ENCODE measurements at regions not wholly inside any gene's neighbourhood (a gene's known extent, or its start where the extent isn't known, plus 50 kb on each side); places are given as distances from the start of the nearest gene placed in this dataset.
"Not testable (repeated sequence)": the region's sequence is repeated elsewhere in the genome, so short reads cannot be mapped to it uniquely, and the experiment has no call there.

DNA sequence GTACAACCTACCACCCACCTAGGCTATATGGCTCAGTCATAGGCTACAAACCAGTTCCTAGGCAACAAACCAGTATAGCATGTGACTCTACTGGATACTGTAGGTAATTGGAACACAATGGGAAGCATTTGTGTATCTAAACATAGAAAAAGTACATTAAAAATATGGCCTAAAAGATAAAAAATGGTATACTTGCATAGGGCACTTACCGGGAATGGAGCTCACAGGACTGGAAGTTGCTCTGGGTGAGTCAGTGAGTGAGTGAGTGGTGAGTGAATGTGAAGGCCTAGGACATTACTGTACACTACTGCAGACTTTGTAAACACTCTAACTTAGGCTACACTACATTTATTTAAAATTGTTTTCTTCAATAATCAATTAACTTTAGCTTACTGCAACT is 139.2 kb upstream of the RBPJ start:
- no peak for DNase-seq

DNA sequence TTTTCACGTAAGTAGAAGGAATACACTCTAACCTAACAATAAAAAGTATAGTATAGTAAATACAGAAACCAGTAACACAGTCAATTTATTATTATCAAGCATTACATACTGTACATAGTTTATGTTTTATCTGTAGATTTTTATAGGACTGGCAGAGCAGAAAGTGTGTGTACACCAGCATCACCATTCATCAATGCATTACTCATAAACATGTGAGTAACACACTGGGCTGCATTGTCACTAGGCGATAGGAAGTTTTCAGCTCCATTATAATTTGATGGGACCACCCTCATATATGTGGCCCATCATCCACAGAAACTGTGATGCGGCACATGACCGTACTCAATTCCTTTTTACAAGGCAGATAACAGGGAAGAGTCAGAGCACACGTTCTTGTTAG is 137.8 kb upstream of the RBPJ start:
- no peak for DNase-seq

DNA sequence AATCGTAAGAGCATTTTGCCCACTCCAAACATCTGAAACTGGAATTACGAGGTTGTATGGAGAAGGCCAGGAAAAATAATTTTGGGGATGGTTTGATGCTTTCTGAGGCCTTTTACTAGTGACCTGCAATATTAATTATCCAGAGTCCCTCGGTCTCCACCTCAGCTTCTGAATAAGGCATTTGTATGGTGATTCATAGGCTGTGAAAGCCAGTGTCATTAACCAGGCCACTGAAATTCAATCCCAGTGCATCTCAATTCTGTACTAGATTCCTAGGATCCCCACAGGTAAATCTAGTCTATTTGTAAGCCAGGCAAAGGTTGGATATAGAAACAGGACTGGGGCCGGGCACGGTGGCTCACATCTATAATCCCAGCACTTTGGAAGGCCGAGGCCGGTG is 135.4 kb upstream of the RBPJ start:
- no peak for DNase-seq

DNA sequence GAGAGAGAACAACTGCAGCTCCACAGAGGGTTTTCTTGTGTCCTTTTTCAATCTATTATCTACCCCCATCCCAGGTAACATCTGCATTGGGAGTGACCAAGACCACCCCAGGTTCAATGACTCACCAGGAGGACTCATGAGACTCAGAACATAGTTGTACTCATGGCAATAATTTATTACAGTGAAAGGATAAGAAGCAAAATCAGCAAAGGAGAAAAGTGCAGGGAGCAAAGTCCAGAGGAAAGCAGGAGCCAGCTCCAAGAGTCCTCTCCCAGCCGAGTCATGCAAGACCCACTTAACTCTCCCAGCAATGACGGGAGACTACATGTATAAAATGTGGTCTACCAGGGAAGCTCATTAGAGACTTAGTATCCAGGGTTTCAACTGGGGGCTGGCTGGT is 129.5 kb upstream of the RBPJ start:
- no peak for DNase-seq

DNA sequence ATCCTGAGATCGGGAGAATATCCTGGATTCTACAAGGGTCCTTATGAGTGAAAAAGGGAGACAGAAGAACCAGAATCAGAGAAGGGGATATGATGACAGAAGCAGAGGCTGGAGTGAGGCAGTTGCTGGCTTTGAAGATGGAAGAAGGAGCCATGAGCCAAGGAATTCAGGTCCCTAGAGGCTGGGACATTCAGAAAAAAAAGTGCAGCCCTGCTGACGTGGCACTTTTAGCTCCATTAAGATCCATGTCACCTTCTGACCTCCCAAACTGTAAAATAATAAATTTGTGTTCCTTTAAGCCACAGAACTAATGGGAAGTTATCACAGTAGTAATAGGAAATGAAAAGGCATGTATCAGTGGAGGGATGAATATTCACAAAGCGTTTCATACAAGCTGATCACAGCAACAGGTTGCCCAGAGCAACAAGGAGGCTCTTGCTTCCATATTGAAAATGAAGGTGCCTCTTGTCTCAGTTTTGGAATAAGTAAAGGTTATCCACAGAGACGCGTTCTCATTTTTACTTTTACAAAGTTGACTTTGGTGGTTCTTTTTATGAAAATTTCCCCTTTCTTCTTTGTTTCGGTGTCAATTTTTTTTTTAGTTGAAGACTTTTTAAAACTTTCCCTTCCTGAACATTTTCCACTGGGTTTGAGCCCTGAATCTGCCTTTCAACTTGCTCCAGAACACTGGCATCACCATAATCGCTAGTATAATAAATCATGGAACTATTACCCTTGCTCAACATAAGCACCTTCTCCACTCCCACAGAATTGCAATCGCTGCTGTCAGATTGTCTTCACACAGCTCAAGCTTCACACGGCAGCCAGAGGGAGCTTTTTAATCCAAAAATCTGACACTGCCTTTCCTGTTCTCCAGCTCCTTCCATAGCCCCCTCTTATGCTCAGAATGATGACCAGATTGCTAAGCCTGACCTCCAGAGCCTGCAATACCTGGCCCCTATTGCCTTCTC is 127.6 kb upstream of the RBPJ start:
- no peak for DNase-seq

DNA sequence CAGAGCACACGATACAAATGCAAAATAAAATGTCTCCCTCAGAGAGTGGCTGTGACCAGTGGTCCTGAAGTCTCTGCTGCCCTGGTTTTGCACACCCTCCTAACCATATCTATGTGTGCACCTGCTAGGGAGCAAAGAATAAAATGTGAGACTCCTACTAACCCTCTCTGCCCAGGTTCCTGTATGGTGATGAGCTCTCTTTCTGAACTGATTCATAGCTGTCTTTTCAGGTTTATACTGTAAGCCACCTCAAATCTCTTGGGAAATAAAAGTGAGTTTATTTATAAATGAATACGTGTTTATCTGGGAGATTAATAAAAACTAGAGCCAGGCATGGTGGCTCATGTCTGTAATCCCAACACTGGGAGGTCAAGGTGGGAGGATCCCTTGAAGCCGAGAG is 126.0 kb upstream of the RBPJ start:
- DNase-seq: no peak

DNA sequence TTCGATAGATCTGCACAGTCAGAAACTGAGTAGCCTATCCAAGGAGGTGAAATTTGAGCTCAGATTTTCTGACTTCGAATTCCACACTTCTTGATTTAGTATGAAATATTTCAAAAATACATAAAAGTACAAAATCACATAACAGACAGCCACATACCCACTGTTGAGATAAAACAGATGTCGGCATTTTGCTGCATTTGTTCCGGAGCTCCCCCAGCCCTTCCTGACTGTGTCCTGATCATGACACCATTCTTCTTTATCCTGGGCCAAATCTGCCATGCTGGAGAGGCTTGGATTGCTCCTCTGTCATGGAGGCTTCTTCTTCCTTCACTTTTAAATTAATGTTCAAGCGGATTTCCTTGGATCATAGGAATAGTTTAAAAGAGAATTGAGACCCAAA is 124.2 kb upstream of the RBPJ start:
- no peak for DNase-seq

DNA sequence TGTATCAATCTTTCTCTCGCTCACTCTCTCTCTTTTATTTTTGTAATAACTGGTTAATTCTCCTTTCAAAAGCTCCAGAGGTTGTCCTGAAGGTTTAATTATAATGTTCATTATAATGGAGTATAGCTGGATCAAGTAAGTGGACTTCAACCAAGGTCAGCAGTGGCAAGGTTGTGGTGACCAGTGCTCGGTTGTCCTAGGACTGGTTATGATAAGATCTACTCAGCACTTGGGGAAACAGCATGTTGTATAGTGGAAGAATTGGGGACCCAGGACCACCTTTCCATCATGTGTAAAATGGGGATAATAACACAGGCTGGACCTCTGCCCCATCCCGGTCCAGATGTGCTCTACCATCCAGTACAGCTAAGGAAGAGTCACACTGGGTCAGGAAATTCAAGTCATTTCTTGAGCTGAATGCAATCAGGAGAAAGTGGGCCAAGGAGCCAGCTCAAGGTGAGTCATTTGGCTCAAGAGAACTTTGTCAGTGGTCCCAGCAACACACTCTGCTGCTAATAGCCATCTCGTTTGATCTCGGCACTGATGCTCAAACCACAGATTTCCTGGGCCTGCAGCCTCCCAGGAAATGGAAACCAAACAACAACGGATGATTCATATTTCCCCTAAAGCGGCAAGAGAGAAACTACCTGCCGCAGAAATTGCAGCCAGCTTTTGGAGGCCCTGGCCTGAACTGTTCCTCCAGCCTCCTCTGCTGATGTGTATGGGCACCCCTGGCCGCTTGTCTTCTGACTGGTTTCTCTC is 123.6 kb upstream of the RBPJ start:
- no peak for DNase-seq

DNA sequence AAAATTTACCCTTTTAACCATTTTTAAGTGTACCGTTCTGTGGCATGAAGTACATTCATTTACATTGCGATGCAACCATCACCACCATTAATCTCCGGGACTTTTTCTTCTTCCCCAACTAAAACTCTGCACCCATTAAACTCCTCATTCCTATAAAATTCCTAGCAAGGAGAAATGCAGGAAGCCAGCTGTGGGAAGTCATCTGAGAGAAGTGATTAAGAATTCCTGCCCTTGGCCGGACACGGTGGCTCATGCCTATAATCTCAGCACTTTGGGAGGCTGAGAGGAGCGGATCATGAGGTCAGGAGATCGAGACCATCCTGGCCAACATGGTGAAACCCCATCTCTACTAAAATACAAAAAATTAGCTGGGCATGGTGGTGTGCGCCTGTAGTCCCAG is 121.9 kb upstream of the RBPJ start:
- DNase-seq: not testable (repeated sequence)

DNA sequence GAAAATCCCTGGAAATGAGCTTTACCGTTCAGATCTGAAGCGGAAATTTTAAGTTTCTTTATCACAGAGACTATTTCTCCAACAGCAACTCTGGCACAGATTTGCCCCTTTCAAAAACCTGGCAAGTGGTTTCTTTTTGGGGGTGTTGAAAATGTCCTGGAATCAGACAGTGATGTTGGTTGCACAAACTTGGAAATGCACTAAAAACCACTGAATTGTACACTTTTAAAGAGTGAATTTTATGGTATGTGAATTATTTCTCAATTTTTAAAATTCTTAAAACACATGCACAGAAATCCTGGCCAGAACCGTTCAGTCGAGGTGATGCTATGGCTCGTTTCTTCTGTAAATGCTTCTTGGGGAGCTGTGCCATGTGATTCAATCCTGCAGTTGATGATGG is 121.2 kb upstream of the RBPJ start:
- no peak for DNase-seq

DNA sequence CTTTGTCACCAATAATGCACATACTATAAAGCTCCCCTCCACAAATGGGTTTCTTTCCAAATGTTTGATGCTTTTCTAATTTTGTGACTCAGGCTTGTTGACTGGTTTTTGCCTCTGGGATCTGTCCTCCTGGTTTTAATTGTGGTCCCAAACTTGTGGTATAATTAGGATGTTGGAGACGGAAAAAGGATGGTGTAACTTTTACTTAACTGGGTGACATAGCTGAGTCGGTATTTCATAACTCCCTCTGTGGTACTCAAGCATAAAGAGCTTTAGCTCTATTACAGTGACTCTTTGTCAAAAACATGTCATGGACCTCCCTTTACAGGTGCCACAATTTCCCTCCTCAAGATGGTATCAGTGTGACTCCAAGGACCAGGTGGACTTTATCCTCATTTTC is 119.7 kb upstream of the RBPJ start:
- no peak for DNase-seq

DNA sequence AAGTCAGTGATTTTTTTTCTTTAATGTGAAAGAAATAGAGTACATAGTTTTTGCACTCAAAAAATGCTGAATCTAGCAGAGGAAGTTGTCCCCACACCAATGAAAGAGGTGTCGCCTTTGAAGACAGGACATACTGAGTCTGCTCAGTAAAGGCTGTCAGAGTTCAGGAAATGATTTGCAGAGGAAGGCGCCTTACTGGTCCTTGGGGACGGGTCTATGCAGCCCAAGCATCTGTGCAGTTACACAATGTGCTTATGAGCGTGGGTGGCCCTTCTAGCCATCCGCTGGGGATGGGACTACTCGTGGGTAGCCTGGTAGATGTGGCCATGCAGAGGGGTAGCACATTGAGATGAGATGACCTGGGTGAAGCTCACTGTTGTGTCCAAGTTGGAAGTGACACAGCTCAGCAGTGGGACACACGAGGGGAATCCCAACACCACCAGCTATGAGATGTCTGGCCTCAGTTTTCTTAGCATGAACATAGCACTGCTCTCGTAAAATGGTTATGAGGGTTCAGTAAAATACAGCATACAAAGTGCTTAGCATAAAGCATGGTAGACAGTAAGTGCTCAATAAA is 116.5 kb upstream of the RBPJ start:
- no peak for DNase-seq

DNA sequence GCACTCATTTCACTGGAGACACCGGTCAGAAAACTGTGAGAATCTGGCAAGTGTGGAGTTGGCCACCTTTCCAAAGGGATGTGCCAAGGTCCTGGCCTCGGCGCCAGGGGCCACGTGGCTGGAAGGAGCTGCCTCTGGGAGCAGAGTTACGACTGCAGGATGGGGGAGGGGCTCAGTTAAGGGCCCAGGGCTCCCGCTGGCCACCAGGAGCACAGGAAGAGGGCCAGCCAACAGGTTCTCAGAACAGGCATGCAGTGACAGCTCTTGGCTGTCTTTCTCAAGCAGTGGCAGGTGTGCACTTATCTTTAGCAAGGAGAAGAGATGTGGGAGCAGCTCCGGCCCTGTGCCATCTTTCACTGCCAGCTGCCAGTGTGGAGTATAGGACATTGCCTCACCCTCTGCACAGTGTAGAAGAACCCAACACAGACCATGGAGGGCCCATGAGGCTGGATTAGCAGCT is 115.9 kb upstream of the RBPJ start:
- DNase-seq: peak; percentile 11

DNA sequence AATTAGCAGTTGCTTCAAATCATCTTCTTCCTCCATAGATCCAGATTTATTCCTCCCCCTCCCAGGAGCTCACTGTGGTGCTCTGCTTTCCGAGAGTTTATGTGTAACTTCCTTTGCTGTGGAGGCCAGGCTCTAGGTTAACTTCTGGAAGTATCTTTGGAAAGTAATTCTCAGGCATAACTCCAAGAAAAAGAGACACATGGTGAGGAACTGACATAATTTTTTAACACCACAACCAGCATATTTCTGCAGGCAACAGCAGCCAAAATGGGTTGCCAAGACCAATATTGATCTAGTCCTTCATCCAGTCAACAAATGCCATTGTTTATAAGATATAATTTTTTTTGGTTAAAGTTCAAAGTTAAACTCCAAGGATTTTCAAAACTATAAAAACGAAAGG is 114.5 kb upstream of the RBPJ start:
- no peak for DNase-seq

DNA sequence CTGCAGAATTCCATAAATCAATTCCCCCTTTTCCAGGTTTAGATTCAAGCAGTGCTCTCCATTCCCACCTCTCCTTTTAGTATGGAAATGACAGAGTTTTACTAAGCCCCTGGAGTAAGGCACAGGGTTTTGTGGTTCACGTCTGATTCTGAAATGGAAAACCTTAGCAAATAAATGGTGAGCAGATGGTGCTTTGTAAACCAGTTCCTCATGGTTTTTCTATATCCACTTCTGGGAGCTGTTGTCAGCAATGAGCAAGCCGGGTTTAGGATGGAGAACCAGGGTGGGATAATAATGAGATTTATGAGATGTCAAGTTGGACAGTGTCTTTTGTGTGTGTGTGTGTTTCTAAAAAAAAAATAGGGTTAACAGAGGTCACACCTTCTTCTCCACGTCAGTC is 113.8 kb upstream of the RBPJ start:
- DNase-seq: no peak

DNA sequence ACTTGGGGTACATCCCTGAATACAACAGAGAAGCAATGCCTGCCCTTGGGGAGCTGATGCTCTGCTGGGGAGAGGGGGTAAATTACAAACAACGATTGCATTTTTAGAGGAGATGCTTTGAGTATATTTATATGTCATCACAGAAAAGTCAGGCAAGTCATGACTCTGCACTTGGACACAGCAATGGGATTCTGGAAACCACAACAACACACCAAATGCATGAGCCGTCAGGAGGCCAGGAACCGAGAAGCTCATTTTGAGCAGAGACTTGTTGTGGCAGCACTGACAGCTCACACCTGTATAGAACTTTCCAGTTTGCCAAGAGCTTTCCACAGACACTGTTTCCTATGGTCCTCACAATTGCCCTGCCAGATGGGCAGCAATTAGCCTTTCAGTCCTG is 113.2 kb upstream of the RBPJ start:
- DNase-seq: no peak

DNA sequence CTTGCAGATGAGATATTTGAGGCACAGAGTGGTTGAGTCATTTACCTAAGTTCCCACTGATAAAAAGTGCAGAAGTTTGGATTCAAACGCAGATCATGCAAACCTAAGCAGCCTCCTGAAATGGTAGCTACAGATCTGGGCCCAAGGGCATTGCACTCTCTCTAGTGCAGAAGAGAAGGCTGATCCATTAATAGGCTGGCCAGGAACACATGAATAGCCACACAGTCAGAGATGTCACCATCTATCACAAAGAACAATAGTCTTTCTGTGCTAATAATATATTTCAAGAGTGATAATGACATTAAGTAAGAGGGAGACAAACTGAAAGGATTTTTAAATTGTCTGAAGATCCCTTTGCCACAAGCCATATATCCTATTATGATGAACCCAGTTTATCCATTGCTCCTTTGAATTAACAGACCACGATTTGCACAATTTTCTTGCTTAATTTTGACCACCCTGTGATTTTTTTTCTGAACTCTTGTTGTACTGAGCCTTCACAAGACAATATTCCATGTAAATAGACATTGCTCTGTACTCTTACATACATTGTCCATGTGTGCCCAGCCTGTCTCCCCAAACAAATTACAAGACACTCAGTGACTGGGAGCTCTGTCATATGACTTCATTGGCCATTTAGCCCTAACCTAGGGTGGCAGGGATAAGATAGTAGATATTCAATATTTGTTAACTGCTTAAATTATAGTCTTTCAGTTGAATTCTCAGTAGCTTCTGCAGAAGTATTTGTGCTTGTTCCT is 112.4 kb upstream of the RBPJ start:
- no peak for DNase-seq

DNA sequence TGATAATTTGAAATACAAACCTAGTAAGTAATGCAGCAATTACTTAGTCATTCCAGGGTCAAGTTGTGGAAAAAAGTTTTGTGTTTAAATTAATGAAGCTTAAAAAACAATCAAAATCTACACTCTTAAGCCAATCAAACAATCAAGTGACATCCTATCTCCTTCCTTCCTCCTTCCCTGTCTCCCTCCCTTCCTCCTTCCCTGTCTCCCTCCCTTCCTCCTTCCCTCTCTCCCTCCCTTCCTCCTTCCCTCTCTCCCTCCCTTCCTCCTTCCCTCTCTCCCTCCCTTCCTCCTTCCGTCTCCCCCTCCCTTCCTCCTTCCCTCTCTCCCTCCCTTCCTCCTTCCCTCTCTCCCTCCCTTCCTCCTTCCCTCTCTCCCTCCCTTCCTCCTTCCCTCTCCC is 111.4 kb upstream of the RBPJ start:
- DNase-seq: not testable (repeated sequence)

DNA sequence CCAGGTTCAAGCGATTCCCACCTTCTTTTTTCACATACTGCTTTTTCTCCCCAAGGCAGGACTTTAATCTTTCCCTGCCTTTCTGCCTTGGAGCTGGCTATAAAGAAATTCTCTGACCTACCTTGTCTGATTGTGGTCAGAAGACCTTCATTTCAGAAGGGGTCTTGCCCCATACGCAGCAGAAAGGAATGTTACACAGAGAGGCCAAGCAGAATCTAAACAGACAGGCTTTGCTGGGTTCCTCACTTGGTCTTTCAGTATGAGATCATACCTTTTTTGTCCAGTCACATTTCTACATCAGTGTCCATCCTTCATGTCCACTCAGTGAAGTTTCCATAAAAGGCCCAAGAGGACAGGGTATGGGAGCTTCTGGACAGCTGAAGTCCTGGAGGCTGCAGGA is 108.3 kb upstream of the RBPJ start:
- DNase-seq: no peak

DNA sequence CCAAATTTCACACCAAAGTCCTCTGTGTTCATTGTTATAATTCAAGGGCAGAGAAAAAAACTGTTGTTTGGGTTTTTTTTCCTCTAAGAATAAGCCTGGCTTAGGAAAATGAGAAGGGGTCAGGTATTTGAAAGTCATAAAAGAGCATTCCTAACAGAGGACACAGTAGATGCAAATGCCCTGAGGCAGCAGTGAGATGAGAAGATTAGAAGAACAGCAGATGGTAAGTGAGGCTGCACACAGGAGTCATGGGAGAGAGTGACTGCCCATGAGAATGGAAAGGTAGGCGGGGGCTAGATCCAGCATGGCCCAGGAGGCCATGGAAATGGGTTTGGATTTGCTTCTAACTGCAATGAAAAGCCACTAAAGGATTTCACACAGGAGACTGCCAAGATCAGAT is 107.5 kb upstream of the RBPJ start:
- no peak for DNase-seq

DNA sequence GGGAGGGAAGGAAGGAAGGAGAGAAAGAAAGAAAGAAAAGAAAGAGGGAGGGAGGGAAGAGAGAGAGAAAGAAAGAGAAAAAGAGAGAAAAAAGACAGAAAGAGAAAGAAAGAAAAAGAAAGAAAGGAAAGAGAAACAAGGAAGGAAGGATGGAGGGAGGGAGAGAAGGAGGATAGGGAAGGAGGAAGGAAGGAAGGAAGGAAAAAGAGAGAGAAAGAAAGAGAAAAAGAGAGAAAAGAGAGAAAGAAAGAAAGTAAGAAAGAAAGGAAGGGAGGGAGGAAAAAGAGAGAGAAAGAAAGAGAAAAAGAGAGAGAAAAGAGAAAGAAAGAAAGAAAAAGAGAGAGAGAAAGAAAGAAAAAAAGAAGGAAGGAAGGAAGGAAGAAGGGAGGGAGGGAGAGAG is 105.8 kb upstream of the RBPJ start:
- no peak for DNase-seq

DNA sequence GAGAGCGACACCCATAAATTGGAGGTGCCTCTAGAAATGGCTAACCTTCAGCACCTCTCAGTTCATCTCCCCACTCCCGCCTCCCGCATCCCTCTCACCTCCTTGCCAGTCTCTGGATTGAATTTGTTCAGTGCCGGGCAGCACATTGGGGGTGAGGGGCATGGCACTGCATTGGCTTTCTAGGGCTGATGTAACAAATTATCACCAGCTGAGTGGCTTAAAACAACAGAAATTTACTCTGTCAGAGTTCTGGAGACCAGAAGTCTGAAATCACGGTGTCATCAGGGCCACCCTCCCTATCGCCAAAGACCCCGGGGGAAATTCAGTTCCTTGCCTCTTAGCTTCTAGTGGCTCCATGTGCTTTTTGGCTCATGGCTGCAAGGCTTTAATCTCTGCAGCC is 105.1 kb upstream of the RBPJ start:
- DNase-seq: no peak

DNA sequence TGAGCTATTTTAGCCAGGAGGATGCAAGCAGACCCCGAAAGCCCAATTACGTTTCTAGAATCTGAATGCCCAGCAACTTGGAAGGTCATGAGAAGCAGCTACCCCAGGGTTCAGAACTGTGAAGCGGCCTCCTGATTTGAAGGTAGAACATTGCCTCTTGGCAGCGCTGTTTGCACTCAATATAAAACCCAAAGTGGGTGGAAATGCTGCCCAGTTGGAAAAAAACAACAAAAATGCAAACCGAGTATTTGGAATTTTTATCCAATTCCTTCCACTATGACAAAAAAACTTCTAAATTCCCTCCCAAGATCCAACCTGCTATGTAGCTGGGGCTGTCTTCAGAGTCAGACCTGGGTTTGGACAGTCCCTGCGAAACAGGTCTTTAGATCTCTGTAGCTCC is 103.3 kb upstream of the RBPJ start:
- no peak for DNase-seq

All from NCI-H1105 treated with DMSO at 0.1 percent for 48 hours (cell line).